Ovary (tissue), 3 donors: ENCODE measurements at regions not wholly inside any gene's neighbourhood (a gene's known extent, or its start where the extent isn't known, plus 50 kb on each side); places are given as distances from the start of the nearest gene placed in this dataset.

ENCODE experiments used
- CTCF ChIP-seq, 3 donors: fragments of 450-650 bp in 2 of 3; fragments of 200-600 bp in 1 of 3; IDR thresholded peaks; one replicate each; pipeline versions ENCODE4 v1.5.1 to v1.8.0; 2016 to 2022; ENCODE audit warnings: antibody characterized with exemption in 3 of 3, mild to moderate bottlenecking in 1 of 3
- EP300 ChIP-seq: sonication (generic); formaldehyde crosslinking; IDR thresholded peaks from one replicate; pipeline ENCODE4 v1.6.1; 2017; ENCODE audit warnings: antibody characterized with exemption
- POLR2A ChIP-seq: fragments of 450-650 bp; IDR thresholded peaks from one replicate; pipeline ENCODE4 v1.6.1; 2017; ENCODE audit warnings: antibody characterized with exemption, mild to moderate bottlenecking, moderate library complexity
- donor health status: DM: no; HTN: no; CAD: no.

- TF ChIP-seq CTCF (IDR thresholded peaks at IDR 0.05): no peak
- TF ChIP-seq POLR2A: no peak
- TF ChIP-seq EP300: no peak
Observed at GRCh38 chr18:59044855-59045254, 94.8 kb upstream of the SEC11C start.
